Osteocyte (in vitro differentiated cells): ENCODE measurements at regions not wholly inside any gene's neighbourhood (a gene's known extent, or its start where the extent isn't known, plus 50 kb on each side); places are given as distances from the start of the nearest gene placed in this dataset.

ENCODE experiments used
- DNase-seq: peaks from one replicate; pipeline ENCODE4 v3.0.0; 2021; ENCODE audit warnings: mixed read lengths; ENCODE audit not compliant: unreplicated experiment; ENCODE audit errors: extremely low spot score
- H3K27ac Mint-ChIP-seq: one replicate; pipeline ENCODE4 v1.8.0; 2021; ENCODE audit warnings: mild to moderate bottlenecking, mixed read lengths; ENCODE audit not compliant: unreplicated experiment
- H3K27me3 Mint-ChIP-seq: one replicate; pipeline ENCODE4 v1.8.0; 2021; ENCODE audit warnings: mixed read lengths; ENCODE audit not compliant: unreplicated experiment
- H3K36me3 Mint-ChIP-seq: one replicate; pipeline ENCODE4 v1.8.0; 2021; ENCODE audit warnings: mixed read lengths; ENCODE audit not compliant: unreplicated experiment
- H3K4me1 Mint-ChIP-seq: one replicate; pipeline ENCODE4 v1.8.0; 2021; ENCODE audit warnings: mixed read lengths; ENCODE audit not compliant: unreplicated experiment
- H3K4me3 Mint-ChIP-seq: one replicate; pipeline ENCODE4 v1.8.0; 2021; ENCODE audit warnings: mild to moderate bottlenecking, moderate library complexity, mixed read lengths; ENCODE audit not compliant: unreplicated experiment
- H3K9me3 Mint-ChIP-seq: one replicate; pipeline ENCODE4 v1.8.0; 2021; ENCODE audit warnings: mixed read lengths; ENCODE audit not compliant: unreplicated experiment
- TF ChIP-seq, protein P1 (sequence below): fragments of 200-600 bp; sonication (generic); IDR thresholded peaks from 2 replicates; pipeline ENCODE4 v1.5.0; 2021; ENCODE audit warnings: antibody characterized with exemption, mild to moderate bottlenecking, moderate library complexity

GRCh38 chr3:194745422-194746184 is 59.9 kb downstream of the FAM43A start:
- H3K4me1 Mint-ChIP-seq = peaks cover 13% of the 10 kb centered on the region
- H3K4me3 Mint-ChIP-seq = no peak overlapping the region
- TF ChIP-seq, protein P1, sequence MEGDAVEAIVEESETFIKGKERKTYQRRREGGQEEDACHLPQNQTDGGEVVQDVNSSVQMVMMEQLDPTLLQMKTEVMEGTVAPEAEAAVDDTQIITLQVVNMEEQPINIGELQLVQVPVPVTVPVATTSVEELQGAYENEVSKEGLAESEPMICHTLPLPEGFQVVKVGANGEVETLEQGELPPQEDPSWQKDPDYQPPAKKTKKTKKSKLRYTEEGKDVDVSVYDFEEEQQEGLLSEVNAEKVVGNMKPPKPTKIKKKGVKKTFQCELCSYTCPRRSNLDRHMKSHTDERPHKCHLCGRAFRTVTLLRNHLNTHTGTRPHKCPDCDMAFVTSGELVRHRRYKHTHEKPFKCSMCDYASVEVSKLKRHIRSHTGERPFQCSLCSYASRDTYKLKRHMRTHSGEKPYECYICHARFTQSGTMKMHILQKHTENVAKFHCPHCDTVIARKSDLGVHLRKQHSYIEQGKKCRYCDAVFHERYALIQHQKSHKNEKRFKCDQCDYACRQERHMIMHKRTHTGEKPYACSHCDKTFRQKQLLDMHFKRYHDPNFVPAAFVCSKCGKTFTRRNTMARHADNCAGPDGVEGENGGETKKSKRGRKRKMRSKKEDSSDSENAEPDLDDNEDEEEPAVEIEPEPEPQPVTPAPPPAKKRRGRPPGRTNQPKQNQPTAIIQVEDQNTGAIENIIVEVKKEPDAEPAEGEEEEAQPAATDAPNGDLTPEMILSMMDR = no peak
- H3K27me3 Mint-ChIP-seq = peaks cover 71% of the 10 kb centered on the region
- no peak overlapping the region for H3K27ac Mint-ChIP-seq
- no peak for DNase-seq
- H3K9me3 Mint-ChIP-seq = no peaks in the 10 kb centered on the region
- no peaks in the 10 kb centered on the region for H3K36me3 Mint-ChIP-seq

DNA sequence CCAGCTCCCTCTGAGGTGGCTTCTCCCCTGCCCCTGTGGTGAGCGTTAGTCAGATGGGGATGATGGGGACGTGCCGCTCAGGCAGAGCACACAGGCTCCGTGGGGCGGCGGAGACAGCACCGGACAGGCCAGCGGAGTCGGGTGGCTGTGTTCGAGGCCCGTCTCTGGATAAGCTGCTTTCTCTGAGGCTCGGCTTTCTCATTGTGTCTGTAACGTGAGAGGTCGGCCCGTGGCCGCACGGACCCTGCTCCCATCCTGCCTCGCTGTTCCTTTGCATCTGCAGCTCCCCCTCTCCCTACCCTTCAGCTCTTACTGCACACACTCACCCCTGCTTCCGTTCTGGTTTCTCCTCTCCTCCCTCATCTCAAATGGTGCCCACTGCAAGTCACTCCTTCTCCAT is 62.5 kb downstream of the FAM43A start:
- Mint-ChIP-seq H3K4me1 (peaks cover 6% of the 10 kb centered on the region), H3K4me3 (no peak overlapping the region), H3K27ac (no peak overlapping the region), H3K36me3 (no peaks in the 10 kb centered on the region), H3K9me3 (no peaks in the 10 kb centered on the region), H3K27me3 (peaks cover 67% of the 10 kb centered on the region)
- TF ChIP-seq, protein P1 = no peak
- no peak for DNase-seq

DNA sequence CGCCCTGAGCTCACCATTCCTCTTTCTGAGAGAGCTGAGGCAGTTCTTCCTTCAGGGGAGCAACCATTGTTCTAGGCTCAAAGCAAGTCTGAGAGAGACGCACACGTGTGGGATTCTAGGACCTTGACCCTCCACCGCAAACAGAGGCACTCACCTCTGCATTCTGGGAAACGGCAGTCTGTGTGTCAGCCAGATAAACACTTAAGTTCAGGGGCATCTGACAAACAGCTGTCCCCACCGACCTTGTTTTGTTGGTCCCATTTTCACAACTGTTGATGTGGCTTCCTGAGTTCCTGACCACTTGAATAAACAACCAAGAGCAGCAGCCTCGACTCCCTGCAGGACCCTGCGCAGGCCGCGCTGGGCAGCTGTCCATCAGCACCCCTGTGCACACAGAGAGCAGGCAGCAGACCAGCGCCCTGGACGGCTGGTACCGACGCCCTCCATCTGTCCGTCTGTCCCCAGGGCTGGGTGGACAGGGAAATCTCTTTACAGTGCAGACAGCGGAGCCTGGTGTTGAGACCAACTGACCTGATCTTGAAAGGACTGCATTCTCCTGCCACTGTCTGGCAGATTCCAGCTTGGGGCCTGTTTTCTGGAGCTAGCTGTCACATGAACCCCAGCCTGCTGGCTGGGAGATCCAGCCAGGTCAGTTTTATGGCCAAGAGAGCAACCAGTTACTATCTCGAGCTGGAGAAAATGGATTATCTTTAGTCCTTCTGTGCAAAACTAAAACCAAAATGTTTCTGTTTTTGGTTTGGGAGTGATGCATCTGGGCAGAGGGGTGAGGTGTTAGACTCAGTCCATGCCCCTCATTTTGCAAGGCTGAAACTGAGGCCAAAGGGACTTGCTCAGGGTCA is 64.2 kb downstream of the FAM43A start:
- Mint-ChIP-seq H3K36me3 (no peaks in the 10 kb centered on the region), H3K27ac (no peak overlapping the region), H3K9me3 (no peaks in the 10 kb centered on the region), H3K4me3 (no peak overlapping the region), H3K27me3 (peaks cover 65% of the 10 kb centered on the region), H3K4me1 (peaks cover 6% of the 10 kb centered on the region)
- TF ChIP-seq, protein P1 = no peak
- DNase-seq = no peak

- Mint-ChIP-seq H3K9me3 (no peaks in the 10 kb centered on the region), H3K27me3 (peaks cover 61% of the 10 kb centered on the region), H3K4me1 (peaks cover 6% of the 10 kb centered on the region), H3K36me3 (no peaks in the 10 kb centered on the region), H3K27ac (no peak overlapping the region), H3K4me3 (no peak overlapping the region)
- TF ChIP-seq, protein P1 = no peak
- DNase-seq = no peak
Measured at GRCh38 chr3:194750491-194750828, 64.8 kb downstream of the FAM43A start.
